Nephron (organoid): ENCODE measurements at regions not wholly inside any gene's neighbourhood (a gene's known extent, or its start where the extent isn't known, plus 50 kb on each side); places are given as distances from the start of the nearest gene placed in this dataset.
A peak's percentile ranks its signal among the peaks of the same experiment; 100 is the strongest.

ENCODE experiments used
- H3K27ac Mint-ChIP-seq, 3 experiments: 2 replicates each; pipeline ENCODE4 v1.8.0; 2020; ENCODE audit warnings: mixed read lengths in 3 of 3, mild to moderate bottlenecking in 2 of 3, moderate library complexity in 1 of 3
- H3K27me3 Mint-ChIP-seq: 2 replicates; pipeline ENCODE4 v1.8.0; 2021; ENCODE audit warnings: low read depth, mild to moderate bottlenecking, moderate library complexity, mixed read lengths
- H3K36me3 Mint-ChIP-seq: 2 replicates; pipeline ENCODE4 v1.8.0; 2020; ENCODE audit warnings: low read depth, mixed read lengths
- H3K4me1 Mint-ChIP-seq: 2 replicates; pipeline ENCODE4 v1.8.0; 2020; ENCODE audit warnings: mixed read lengths
- H3K4me3 Mint-ChIP-seq, 3 experiments: 2 replicates each; pipeline ENCODE4 v1.8.0; 2020; ENCODE audit warnings: mild to moderate bottlenecking in 3 of 3, mixed read lengths in 3 of 3, moderate library complexity in 2 of 3
- H3K9me3 Mint-ChIP-seq: 2 replicates; pipeline ENCODE4 v1.8.0; 2020; ENCODE audit warnings: mixed read lengths
- TF ChIP-seq, protein P1 (sequence below), 3 experiments: fragments of 200-600 bp; sonication (generic); IDR thresholded peaks; one replicate each; pipeline ENCODE4 v1.5.0; 2021; ENCODE audit warnings: antibody characterized with exemption in 3 of 3; ENCODE audit not compliant: unreplicated experiment in 3 of 3

DNA sequence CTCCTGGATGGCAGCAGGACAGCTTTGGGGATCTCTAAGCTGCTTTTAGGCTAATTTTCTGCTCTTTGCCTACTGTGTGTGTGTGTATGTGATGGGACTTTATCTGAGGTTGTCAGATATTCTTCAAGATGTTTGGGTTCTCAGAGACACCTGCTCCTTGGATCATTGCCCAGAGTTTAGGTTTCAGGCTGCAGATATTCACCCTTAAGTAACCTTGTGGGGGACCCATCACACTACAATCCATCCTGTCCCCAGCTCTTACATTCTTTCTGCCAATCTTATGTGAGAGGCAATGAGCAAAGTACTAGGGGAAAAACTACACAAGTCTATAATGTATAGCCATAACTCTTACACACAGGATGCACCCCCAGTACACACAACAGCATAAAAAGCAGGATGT lies 263.0 kb upstream of the ZWINT start:
- H3K4me3 Mint-ChIP-seq, result no peak overlapping the region

GRCh38 chr10:56623064-56623463 lies 262.0 kb upstream of the ZWINT start:
- TF ChIP-seq, protein P1, sequence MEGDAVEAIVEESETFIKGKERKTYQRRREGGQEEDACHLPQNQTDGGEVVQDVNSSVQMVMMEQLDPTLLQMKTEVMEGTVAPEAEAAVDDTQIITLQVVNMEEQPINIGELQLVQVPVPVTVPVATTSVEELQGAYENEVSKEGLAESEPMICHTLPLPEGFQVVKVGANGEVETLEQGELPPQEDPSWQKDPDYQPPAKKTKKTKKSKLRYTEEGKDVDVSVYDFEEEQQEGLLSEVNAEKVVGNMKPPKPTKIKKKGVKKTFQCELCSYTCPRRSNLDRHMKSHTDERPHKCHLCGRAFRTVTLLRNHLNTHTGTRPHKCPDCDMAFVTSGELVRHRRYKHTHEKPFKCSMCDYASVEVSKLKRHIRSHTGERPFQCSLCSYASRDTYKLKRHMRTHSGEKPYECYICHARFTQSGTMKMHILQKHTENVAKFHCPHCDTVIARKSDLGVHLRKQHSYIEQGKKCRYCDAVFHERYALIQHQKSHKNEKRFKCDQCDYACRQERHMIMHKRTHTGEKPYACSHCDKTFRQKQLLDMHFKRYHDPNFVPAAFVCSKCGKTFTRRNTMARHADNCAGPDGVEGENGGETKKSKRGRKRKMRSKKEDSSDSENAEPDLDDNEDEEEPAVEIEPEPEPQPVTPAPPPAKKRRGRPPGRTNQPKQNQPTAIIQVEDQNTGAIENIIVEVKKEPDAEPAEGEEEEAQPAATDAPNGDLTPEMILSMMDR (IDR thresholded peaks at IDR 0.05; ENCODE audit: unreplicated experiment in 3 of 3), result no peak
- Mint-ChIP-seq H3K36me3 (no peaks in the 10 kb centered on the region), H3K9me3 (no peaks in the 10 kb centered on the region), H3K4me1 (peaks cover 10% of the 10 kb centered on the region), H3K27me3 (no peaks in the 10 kb centered on the region), H3K4me3 (no peak overlapping the region), H3K27ac (peak overlapping the region; percentile 84 to 89 (median 88))

More for the DNA sequence above, 263.0 kb upstream of the ZWINT start:
- TF ChIP-seq, protein P1 (IDR thresholded peaks at IDR 0.05; ENCODE audit: unreplicated experiment in 3 of 3), result no peak
- Mint-ChIP-seq H3K9me3 (no peaks in the 10 kb centered on the region), H3K27ac (no peak overlapping the region), H3K27me3 (no peaks in the 10 kb centered on the region), H3K4me1 (peaks cover 10% of the 10 kb centered on the region), H3K36me3 (no peaks in the 10 kb centered on the region)

DNA sequence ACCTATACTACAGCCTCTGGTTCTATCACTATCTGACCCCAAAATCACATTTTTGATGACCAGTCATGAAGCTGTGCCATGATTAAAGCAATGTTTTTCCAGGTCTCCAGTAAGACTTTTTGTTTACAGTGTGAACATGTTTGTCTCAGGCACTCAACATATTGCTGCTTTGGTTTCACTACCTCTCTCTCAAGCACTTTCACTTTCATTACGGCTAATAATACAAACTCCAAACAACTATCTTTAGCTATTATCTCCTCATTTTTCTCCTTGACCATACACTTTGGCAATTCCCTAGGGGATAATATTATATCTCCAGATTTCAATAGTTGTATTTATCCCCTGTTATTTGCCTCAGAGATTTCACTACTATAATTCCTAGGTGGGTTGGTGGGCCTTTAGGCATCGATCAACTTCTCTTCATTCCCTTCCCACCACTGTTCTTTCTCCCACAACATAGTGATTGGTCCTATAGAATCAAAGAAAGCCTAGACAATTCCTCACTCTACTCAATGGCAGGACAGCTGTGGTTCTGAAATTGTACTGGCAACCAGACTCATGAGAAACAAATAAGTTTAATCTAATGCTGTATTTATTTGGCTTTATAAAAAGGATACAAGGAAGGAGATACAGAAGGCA lies 261.4 kb upstream of the ZWINT start:
- Mint-ChIP-seq H3K9me3 (no peaks in the 10 kb centered on the region), H3K27me3 (no peaks in the 10 kb centered on the region), H3K4me3 (no peak overlapping the region), H3K4me1 (peaks cover 10% of the 10 kb centered on the region), H3K27ac (peak overlapping the region; percentile 84 to 89 (median 88)), H3K36me3 (no peaks in the 10 kb centered on the region)
- TF ChIP-seq, protein P1 (IDR thresholded peaks at IDR 0.05; ENCODE audit: unreplicated experiment in 3 of 3), result no peak

- TF ChIP-seq, protein P1 (IDR thresholded peaks at IDR 0.05; ENCODE audit: unreplicated experiment in 3 of 3), result no peak
- Mint-ChIP-seq H3K4me1 (peaks cover 9% of the 10 kb centered on the region), H3K27ac (no peak overlapping the region), H3K36me3 (no peaks in the 10 kb centered on the region), H3K4me3 (no peak overlapping the region), H3K27me3 (no peaks in the 10 kb centered on the region), H3K9me3 (no peaks in the 10 kb centered on the region)
Measured at GRCh38 chr10:56606202-56606601, 245.1 kb upstream of the ZWINT start.

DNA sequence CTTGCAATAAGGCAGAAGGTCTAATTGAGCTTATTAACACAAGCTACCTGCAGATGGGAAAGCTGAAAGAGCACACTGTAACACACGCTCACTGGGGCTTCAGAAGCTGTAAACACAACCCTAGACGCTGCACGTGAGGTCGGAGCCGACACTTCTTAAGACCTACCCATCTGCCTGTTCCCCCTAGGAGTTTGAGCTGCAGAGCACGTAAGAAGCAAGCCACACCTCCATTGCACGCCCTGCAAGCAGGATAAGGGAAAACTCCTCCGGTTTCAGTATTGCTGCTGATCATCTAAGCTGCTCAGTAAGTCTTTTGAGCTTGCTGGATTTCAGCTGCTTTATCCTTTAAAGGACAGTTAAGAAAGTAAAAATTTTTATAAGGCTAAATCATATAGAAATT lies 244.0 kb upstream of the ZWINT start:
- no peaks in the 10 kb centered on the region for H3K36me3 Mint-ChIP-seq
- TF ChIP-seq, protein P1 (IDR thresholded peaks at IDR 0.05; ENCODE audit: unreplicated experiment in 3 of 3), result no peak
- H3K27ac Mint-ChIP-seq, result no peak overlapping the region
- no peaks in the 10 kb centered on the region for H3K9me3 Mint-ChIP-seq
- H3K4me3 Mint-ChIP-seq, result peak overlapping the region in 2 of 3 experiments; percentile 18 to 19
- peaks cover 9% of the 10 kb centered on the region for H3K4me1 Mint-ChIP-seq
- H3K27me3 Mint-ChIP-seq, result no peaks in the 10 kb centered on the region

GRCh38 chr10:56604624-56605023 lies 243.6 kb upstream of the ZWINT start:
- Mint-ChIP-seq H3K9me3 (no peaks in the 10 kb centered on the region), H3K4me1 (peaks cover 9% of the 10 kb centered on the region)
- TF ChIP-seq, protein P1 (IDR thresholded peaks at IDR 0.05; ENCODE audit: unreplicated experiment in 3 of 3), result no peak

More at GRCh38 chr10:56604624-56605023, 243.6 kb upstream of the ZWINT start:
- Mint-ChIP-seq H3K27ac (no peak overlapping the region), H3K4me3 (no peak overlapping the region), H3K36me3 (no peaks in the 10 kb centered on the region), H3K27me3 (no peaks in the 10 kb centered on the region)
